Esophagus muscularis mucosa (tissue), 4 donors: ENCODE measurements at regions not wholly inside any gene's neighbourhood (a gene's known extent, or its start where the extent isn't known, plus 50 kb on each side); places are given as distances from the start of the nearest gene placed in this dataset.

Experiments
- CTCF ChIP-seq, 3 experiments: fragments of 200-600 bp in 2 of 3; fragments of 450-650 bp in 1 of 3; sonication (generic) in 2 of 3; IDR thresholded peaks; one replicate each; pipeline ENCODE4 v1.5.1; 2017 to 2019; ENCODE audit warnings: antibody characterized with exemption in 3 of 3, mild to moderate bottlenecking in 2 of 3, moderate library complexity in 1 of 3
- EP300 ChIP-seq: sonication (generic); formaldehyde crosslinking; IDR thresholded peaks from one replicate; pipeline ENCODE4 v1.6.1; 2017; ENCODE audit warnings: antibody characterized with exemption
- POLR2A ChIP-seq: fragments of 450-650 bp; IDR thresholded peaks from one replicate; pipeline ENCODE4 v1.6.1; 2017; ENCODE audit warnings: antibody characterized with exemption, moderate library complexity, mild to moderate bottlenecking, low read depth
- POLR2AphosphoS5 ChIP-seq, 2 donors: sonication (generic); formaldehyde crosslinking; IDR thresholded peaks; one replicate each; pipeline ENCODE4 v1.6.1; 2017; ENCODE audit warnings: antibody characterized with exemption in 2 of 2

GRCh38 chrY:19577250-19577649 lies 167.3 kb downstream of the KDM5D start:
- TF ChIP-seq CTCF (IDR thresholded peaks at IDR 0.05) (no peak), POLR2AphosphoS5 (IDR thresholded peaks at IDR 0.05) (no peak), POLR2A (no peak), EP300 (no peak)
